Small intestine (tissue), 7 donors: ENCODE measurements at regions not wholly inside any gene's neighbourhood (a gene's known extent, or its start where the extent isn't known, plus 50 kb on each side); places are given as distances from the start of the nearest gene placed in this dataset.

ENCODE experiments used
- DNase-seq, 2 donors: peaks; one replicate each; pipeline versions ENCODE4 v3.0.0 to v3.0.0-alpha.2; 2013
- FAIRE-seq: peaks from 2 replicates; lab custom pipeline; 2012; peaks lifted over from hg19 to GRCh38; lab: Jason Lieb, UNC
- H3K27ac ChIP-seq, 3 donors: one replicate each; pipeline ENCODE4 v1.5.1; 2013; ENCODE audit warnings: low read length in 2 of 3, mild to moderate bottlenecking in 2 of 3, control low read depth in 1 of 3, inconsistent platforms in 1 of 3, low read depth in 1 of 3, moderate library complexity in 1 of 3
- H3K27me3 ChIP-seq, 3 donors: one replicate each; pipeline ENCODE4 v1.6.1; 2013; ENCODE audit warnings: low read length in 3 of 3, inconsistent platforms in 1 of 3; ENCODE audit not compliant: control insufficient read depth in 3 of 3, insufficient read depth in 3 of 3
- H3K36me3 ChIP-seq, 3 donors: one replicate each; pipeline ENCODE4 v1.6.1; 2013; ENCODE audit warnings: low read length in 3 of 3, inconsistent platforms in 1 of 3, low read depth in 1 of 3, mild to moderate bottlenecking in 1 of 3, moderate library complexity in 1 of 3; ENCODE audit not compliant: control insufficient read depth in 3 of 3, insufficient read depth in 2 of 3
- H3K4me1 ChIP-seq, 3 donors: one replicate each; pipeline ENCODE4 v1.6.1; 2013; ENCODE audit warnings: low read length in 2 of 3, inconsistent platforms in 1 of 3, low read depth in 1 of 3, mild to moderate bottlenecking in 1 of 3, moderate library complexity in 1 of 3; ENCODE audit not compliant: control insufficient read depth in 3 of 3, insufficient read depth in 2 of 3
- H3K4me3 ChIP-seq, 3 donors: one replicate each; pipeline ENCODE4 v1.5.1; 2013; ENCODE audit warnings: low read length in 3 of 3, control low read depth in 1 of 3, inconsistent platforms in 1 of 3, low read depth in 1 of 3, mild to moderate bottlenecking in 1 of 3, moderate library complexity in 1 of 3
- H3K9me3 ChIP-seq, 2 donors: one replicate each; pipeline ENCODE4 v1.6.1; 2013; ENCODE audit warnings: low read depth in 1 of 2, low read length in 1 of 2; ENCODE audit not compliant: control insufficient read depth in 2 of 2, insufficient read depth in 1 of 2
- WGBS, 3 donors: extraction: QIAGEN DNeasy Blood & Tissue Kit; methylation state at CpG; one replicate each; pipeline ENCODE4 v1.1.7; 2013; 5-methylcytosine and 5-hydroxymethylcytosine counted together
- donor health status: healthy with polysubstance abuse.
- donor health status: control.
- donor health status: control.
- donor health status: Bipolar disorder and iron deficiency.
- donor health status: healthy.

- no peaks in the 10 kb centered on the region for H3K4me1 ChIP-seq
- DNase-seq (no peak), FAIRE-seq (no peak)
- H3K9me3 ChIP-seq = no peaks in the 10 kb centered on the region
- H3K27ac ChIP-seq = no peak overlapping the region
- H3K4me3 ChIP-seq = no peak overlapping the region
- WGBS, 3 donors = 78 to 81% (median 80%) methylated on average over 9 of the region's 9 CpGs
- no peaks in the 10 kb centered on the region for H3K36me3 ChIP-seq
- no peaks in the 10 kb centered on the region for H3K27me3 ChIP-seq
Measured at GRCh38 chr10:130990486-130990885, 321.0 kb downstream of the TCERG1L start.

DNA sequence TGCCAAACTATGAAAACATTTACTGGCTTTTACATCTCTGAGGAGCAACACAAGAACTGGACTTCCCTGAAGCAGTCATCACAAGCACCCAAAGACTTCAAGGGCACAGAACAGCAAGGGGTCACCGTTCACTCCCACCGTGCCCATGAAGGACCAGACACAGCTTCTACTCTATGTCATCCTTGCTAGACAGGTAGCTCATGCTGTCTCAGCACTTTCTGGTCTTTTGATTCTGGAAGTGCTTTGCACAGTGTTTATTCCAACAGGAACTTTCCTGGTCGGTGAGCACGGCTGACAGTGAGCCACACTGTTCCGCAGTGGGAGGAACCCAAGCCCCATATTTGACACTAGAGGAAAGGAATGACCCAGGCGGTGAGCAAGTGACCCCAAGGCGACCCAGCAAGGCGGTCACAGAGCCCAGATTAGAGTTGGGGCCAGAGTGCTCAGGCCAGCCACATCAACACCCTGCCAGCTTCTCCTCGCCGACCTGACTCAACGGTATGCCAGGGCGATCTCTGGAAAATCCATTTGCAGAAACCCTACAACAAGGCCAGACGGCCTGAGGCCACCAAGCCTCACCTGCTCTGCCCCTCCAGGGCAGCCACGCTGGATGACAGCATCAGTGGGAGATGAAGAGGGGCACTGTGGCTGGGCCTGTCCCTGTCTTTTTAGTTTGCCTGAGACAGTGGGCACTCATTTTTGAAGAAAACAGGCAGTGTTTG lies 318.6 kb downstream of the TCERG1L start:
- DNase-seq (no peak), FAIRE-seq (no peak)
- Histone ChIP-seq H3K27ac (no peak overlapping the region), H3K4me1 (no peaks in the 10 kb centered on the region), H3K9me3 (no peaks in the 10 kb centered on the region), H3K4me3 (no peak overlapping the region), H3K36me3 (no peaks in the 10 kb centered on the region), H3K27me3 (no peaks in the 10 kb centered on the region)
- WGBS, 3 donors = 84 to 89% (median 86%) methylated on average over 14 of the region's 14 CpGs

DNA sequence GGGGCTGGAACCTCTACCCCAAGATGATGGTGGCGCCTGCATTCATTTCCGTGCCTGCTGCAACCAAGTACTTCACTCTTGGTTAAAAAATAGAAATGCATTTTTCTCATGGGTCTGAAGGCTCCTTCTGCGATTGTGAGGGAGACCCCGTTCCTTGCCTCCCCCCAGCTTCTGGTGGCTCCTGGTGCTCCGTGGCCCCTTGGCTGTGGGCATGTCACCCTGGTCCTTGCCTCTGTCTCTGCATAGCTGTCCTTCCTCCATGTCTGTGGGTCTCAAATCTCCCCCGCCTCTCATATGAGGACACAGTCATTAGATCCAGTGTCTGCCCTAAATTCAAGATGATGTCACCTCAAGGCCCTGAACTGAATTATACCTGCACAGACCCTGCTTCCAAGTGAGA lies 317.9 kb downstream of the TCERG1L start:
- no peaks in the 10 kb centered on the region for H3K27me3 ChIP-seq
- no peaks in the 10 kb centered on the region for H3K9me3 ChIP-seq
- DNase-seq = no peak
- no peak for FAIRE-seq
- H3K27ac ChIP-seq = no peak overlapping the region
- H3K4me1 ChIP-seq = no peaks in the 10 kb centered on the region
- no peaks in the 10 kb centered on the region for H3K36me3 ChIP-seq
- WGBS, 3 donors = 79 to 87% (median 83%) methylated on average over 6 of the region's 6 CpGs
- H3K4me3 ChIP-seq = no peak overlapping the region

- no peaks in the 10 kb centered on the region for H3K36me3 ChIP-seq
- WGBS, 3 donors = 77 to 86% (median 84%) methylated on average over 7 of the region's 7 CpGs
- no peaks in the 10 kb centered on the region for H3K27me3 ChIP-seq
- no peaks in the 10 kb centered on the region for H3K4me1 ChIP-seq
- no peak overlapping the region for H3K27ac ChIP-seq
- no peaks in the 10 kb centered on the region for H3K9me3 ChIP-seq
- no peak overlapping the region for H3K4me3 ChIP-seq
- FAIRE-seq = no peak
- DNase-seq = no peak
Measured at GRCh38 chr10:130994191-130994590, 317.3 kb downstream of the TCERG1L start.

DNA sequence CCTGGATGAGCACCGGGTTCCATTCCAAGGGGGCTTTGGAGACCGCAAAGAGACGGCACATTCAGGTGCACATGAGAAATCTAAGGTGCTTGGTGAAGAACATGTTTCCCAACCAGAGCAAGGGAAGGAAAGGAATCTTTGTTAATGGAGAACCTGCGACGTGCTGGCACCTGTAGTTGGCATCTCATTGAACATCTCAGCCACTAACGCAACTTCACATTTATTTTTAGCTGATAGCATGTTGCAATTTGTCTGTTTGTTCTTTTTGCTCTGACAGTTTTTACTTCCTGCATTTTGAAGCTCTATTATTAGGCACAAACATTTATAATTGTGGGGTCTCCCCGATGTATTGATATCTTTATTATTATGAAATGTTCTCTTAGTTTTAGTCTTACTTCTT lies 316.7 kb downstream of the TCERG1L start:
- no peak for FAIRE-seq
- H3K27me3 ChIP-seq = no peaks in the 10 kb centered on the region
- no peaks in the 10 kb centered on the region for H3K9me3 ChIP-seq
- 87 to 91% (median 89%) methylated on average over 7 of the region's 7 CpGs for WGBS, 3 donors
- no peak for DNase-seq
- H3K4me3 ChIP-seq = no peak overlapping the region
- H3K27ac ChIP-seq = no peak overlapping the region
- no peaks in the 10 kb centered on the region for H3K36me3 ChIP-seq
- no peaks in the 10 kb centered on the region for H3K4me1 ChIP-seq

DNA sequence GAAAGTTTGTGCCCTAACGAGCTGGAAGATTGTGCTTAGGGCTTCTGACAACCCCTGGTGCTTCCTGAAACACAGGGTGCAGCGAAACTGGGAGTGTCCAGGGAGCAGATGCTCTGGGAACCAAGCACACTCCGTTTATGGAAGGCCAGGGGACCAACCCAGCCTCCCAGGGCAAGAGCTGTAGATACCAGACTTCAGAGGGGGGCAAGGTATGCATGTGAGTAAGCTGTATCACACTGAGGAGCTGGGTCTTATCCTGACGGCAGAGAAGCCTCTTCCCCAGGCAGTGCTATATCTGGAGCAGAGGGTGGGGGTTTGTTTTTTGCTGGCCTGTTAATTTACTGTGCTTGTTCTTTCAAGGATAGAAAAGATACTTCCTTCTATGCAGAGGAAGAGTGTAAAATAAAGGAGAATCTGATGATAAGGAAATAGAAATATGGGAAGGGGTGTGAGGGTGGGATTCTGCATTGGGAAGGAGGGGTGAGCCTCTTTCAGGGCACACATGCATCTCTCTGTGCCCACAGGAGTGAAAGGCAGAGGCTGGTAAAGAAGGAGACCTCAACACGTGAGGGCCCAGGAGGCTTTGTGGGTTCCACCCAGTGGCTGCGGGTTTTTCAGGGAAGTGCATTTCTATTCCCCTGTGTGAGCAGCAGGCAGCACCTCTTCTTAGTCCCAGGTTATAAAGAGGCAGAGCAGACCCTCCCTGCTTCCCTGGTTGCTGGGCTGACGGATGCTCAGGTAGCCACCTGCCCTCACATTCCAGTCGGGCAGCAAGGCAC lies 314.1 kb downstream of the TCERG1L start:
- no peak for DNase-seq
- Histone ChIP-seq H3K27me3 (no peaks in the 10 kb centered on the region), H3K9me3 (no peaks in the 10 kb centered on the region), H3K4me3 (no peak overlapping the region), H3K36me3 (no peaks in the 10 kb centered on the region), H3K4me1 (no peaks in the 10 kb centered on the region), H3K27ac (no peak overlapping the region)
- no peak for FAIRE-seq
- 41 to 58% (median 52%) methylated on average over 8 of the region's 8 CpGs for WGBS, 3 donors

GRCh38 chr10:130998046-130998435 lies 313.5 kb downstream of the TCERG1L start:
- 52 to 70% (median 53%) methylated on average over 5 of the region's 5 CpGs for WGBS, 3 donors
- H3K4me1 ChIP-seq = no peaks in the 10 kb centered on the region
- H3K4me3 ChIP-seq = no peak overlapping the region
- H3K9me3 ChIP-seq = no peaks in the 10 kb centered on the region
- no peak for FAIRE-seq
- no peak for DNase-seq
- H3K36me3 ChIP-seq = no peaks in the 10 kb centered on the region
- H3K27ac ChIP-seq = no peak overlapping the region
- H3K27me3 ChIP-seq = no peaks in the 10 kb centered on the region

- WGBS, 3 donors = 94 to 97% (median 95%) methylated on average over 10 of the region's 10 CpGs
- no peaks in the 10 kb centered on the region for H3K9me3 ChIP-seq
- H3K27ac ChIP-seq = no peak overlapping the region
- H3K36me3 ChIP-seq = no peaks in the 10 kb centered on the region
- FAIRE-seq (no peak), DNase-seq (no peak)
- H3K4me3 ChIP-seq = no peak overlapping the region
- no peaks in the 10 kb centered on the region for H3K27me3 ChIP-seq
- H3K4me1 ChIP-seq = no peaks in the 10 kb centered on the region
Measured at GRCh38 chr10:130998642-130999041, 312.9 kb downstream of the TCERG1L start.
